GM18498 (cell line): ENCODE measurements at regions not wholly inside any gene's neighbourhood (a gene's known extent, or its start where the extent isn't known, plus 50 kb on each side); places are given as distances from the start of the nearest gene placed in this dataset.
"Not testable (repeated sequence)": the region's sequence is repeated elsewhere in the genome, so short reads cannot be mapped to it uniquely, and the experiment has no call there.

Experiments used
- ATAC-seq: cut with Tn5 transposase; IDR thresholded peaks from one replicate; pipeline ENCODE4 v1.9.1; 2021; ENCODE audit warnings: mild to moderate bottlenecking, moderate library complexity; ENCODE audit not compliant: unreplicated experiment

DNA sequence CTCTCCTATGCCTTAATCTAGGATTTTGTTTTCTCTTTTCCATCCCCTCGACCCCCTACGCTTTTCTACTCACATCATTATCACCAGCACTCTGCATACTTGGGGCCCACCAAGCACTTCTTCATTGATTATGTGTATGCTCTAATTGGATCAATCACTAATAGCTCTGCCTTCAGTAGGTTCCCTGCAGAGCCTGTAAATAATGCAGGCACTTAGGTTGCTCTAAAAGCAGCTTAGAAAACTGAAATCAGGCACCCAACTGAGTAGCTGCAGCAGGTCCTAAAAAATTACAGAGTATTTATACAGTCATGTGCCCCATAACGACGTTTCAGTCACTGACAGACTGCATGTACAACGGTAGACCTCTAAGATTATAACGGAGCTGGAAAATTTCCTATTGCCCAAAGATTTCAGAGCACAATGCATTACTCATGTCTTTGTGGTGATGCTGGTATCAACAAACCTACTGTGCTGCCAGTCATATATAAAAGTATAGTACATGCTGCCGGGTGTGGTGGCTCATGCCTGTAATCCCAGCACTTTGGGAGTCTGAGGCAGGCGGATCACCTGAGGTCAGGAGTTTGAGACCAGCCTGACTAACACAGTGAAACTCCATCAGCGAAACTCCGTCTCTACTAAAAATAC lies 280.4 kb downstream of the HS3ST3B1 start:
- no peak for ATAC-seq

DNA sequence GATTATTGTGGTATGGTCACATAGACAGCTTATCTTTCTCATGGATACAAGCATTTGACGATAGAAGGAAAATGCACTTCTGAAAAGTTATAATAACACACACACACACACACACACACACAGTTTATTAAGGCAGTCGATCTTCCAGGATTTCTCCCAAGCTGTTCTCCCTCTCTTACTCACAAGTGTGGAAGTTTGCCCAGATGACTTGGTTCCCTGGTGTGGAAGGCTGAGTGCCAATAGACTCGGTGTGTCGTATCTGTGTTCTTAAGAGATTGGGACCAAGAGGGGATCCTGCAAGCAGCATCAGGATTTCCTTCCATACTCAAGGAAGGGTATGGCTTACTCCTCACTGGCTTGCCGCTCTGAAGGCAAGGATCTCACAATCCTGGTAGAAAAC lies 279.6 kb downstream of the HS3ST3B1 start:
- no peak for ATAC-seq

DNA sequence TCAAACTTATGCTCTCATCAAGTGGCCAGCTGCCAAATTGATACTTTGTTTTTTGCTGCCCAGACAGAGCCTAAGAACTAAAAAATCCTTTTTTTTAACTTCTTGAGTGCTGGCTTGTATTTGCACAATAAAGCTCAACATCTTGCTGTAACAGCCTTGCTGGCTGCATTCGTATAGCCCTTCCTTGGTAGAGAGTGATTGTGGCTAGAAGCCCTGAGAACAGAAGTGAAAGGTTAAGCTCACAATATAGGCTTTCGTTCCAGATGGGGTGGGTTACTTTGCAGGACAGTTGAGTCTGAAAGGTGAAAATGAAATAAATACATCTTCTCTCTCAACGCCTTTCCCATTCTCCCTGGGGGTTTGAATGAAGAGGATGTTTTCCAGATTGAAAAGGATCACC lies 278.8 kb downstream of the HS3ST3B1 start:
- no peak for ATAC-seq

DNA sequence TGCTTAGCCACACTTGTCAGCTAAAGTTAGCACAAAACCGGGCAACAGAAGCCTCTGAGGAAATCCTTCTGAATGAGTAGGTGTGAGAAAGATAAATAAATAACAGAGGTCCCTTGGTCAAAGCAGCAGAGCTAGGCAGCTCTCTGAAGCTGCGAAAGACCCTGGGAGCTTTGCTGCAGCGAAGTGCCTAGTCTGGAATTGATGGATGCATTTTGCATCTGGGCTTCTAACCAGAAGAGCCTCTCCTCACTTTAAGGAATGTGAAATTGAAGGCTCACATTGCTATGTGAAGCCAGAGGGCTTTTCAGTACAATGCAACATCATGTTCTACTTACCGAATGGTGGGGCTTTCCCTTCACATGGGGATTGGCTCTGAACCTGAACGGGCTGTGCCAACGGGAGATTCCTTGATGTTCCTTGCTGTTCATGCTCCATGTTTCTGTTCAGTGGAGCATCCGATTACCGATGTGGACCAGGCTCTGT lies 274.6 kb downstream of the HS3ST3B1 start:
- no peak for ATAC-seq

DNA sequence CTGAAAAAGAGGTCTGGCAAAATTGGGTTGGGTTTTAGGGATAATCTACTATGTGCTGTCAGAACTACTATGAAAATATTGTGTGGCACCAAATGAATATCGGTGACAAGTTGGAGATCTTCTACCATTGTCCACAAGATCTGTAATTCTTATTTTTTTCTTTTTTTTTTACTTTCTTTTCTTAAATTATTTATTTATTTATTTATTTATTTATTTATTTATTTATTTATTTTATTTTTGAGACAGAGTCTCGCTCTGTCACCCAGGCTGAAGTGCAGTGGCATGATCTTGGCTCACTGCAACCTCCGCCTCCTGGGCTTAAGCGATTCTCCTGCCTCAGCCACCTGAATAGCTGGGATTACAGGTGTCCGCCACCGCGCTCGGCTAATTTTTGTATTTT lies 259.4 kb downstream of the HS3ST3B1 start:
- ATAC-seq, result not testable (repeated sequence)

DNA sequence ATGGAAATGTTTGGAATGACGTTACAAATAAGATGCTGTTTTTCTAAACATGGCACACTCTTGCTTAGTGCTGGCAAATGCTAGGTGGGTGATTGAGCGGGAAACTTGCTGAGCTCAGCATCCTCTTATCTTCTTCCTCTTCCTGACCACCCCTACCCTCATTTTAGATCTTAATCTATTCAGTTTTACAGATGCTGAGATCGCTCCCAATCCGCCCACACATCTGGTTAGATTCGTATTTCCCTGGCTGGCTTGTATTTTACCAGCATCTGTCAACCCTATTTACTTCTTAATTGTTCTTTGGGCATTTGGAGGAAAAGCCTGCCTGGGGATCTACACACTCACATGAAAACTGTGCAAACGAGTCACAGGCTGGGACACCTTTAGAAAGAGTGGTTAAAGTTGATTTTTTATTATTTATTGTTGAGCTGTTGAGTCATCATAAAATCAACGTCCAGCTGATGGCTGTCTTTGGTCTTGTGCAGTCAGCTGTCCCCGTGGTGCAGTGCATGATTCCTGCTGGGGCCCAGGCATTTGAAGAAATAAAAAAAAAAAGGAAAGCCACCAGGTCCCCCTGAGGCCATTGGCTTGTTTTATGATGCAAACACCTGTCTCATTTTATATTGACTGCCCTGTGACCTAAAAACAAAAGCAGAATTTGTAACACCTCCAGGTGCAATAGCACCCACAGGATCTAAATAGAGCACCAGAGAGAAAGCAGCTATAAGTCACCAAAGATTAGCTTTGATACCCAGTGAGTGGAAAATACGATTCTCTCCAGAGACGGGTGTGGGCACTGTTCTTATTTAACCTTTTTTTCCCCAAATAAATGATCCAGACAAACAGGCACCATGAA lies 258.6 kb downstream of the HS3ST3B1 start:
- no peak for ATAC-seq

DNA sequence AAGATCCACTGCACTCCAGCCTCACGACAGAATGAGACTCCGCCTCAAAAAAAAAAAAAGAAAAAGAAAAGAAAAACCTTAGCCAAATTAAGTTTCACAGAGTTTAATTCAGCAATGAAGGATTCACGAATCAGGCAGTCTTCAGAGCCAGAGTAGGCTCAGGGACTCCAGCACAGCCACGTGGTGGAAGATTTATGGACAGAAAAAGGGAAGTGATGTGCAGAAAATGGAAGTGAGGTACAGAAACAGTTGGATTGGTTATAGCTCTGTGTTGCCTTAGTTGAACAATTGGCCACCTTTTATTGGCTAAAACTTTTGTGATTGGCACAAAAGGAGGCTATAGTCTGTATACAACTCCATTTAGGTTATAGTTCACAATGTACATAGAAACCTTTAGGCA lies 256.6 kb downstream of the HS3ST3B1 start:
- no peak for ATAC-seq

DNA sequence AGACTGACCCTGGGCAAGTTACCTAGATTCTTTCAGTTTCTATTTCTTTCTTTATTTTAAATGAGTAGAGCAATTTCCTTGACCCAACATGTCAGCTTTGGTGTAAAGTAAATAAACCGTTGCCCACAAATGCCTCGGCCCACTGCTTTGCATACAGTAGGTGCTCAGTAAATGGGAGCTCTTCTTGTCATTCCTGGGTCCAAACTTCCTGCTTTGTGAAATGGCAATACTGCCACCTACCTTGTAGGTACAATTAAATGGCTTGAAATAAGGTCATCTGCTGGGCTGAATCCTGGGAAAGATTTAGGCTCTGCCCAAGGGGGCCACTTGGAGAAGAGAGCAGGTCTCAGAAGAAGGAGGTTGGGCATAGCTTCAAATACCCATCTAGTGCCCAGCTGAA lies 253.0 kb downstream of the HS3ST3B1 start:
- no peak for ATAC-seq

DNA sequence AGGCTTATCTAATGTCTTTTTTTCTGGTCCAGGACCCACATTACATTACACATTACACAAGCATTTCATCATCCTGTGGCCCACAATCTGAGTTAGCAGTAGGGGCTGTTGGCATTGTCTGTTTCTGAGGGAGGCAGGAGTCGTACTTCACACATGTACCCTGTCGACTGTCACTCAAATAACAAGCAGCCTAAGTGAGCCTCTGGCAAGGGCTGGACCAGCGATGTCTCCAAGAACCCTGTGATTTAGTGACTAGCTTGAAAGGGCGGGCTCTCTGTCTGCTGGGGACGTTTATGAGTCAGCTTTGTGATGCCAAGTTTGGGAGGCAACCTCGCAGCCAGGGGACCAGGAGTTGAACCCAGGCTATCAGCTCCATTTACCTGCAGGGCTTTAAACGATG lies 251.4 kb downstream of the HS3ST3B1 start:
- no peak for ATAC-seq

DNA sequence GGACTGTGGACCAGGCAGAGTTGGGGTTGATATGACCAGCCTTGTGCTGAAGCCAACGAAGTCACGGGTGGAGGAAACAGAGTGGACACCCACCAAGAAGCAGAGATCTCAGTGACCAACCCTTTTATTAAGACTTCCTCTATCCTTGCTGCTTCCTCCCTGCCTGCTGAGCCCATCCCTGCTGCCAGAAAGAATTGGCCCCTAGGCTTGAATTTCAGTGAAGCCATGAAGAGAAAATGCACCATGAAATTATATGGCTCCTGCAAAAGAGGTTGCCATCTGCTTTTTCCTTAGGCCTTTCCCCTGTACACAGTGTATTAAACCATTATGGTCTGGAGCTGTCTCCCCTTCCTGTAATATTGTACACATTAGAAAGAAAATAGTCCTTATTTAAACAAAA lies 246.7 kb downstream of the HS3ST3B1 start:
- no peak for ATAC-seq

DNA sequence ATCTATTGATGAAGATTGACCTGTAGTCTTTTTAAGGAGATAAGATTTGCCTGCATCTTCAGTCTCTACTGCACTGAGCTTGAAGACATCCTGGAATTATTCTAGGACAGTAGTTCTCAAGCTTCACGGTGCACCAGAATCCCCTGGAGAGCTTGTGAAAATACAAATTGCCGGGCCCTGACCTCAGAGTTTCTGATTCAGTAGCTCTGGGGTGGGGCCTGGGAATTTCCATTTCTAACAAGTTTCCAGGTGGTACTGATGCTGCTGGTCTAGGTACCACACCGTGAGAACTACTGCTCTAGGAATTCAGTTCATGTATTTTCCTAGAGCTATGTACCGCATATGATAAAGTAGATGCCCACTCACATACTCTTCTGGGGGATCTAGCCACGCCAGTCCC lies 246.1 kb downstream of the HS3ST3B1 start:
- ATAC-seq, result no peak

DNA sequence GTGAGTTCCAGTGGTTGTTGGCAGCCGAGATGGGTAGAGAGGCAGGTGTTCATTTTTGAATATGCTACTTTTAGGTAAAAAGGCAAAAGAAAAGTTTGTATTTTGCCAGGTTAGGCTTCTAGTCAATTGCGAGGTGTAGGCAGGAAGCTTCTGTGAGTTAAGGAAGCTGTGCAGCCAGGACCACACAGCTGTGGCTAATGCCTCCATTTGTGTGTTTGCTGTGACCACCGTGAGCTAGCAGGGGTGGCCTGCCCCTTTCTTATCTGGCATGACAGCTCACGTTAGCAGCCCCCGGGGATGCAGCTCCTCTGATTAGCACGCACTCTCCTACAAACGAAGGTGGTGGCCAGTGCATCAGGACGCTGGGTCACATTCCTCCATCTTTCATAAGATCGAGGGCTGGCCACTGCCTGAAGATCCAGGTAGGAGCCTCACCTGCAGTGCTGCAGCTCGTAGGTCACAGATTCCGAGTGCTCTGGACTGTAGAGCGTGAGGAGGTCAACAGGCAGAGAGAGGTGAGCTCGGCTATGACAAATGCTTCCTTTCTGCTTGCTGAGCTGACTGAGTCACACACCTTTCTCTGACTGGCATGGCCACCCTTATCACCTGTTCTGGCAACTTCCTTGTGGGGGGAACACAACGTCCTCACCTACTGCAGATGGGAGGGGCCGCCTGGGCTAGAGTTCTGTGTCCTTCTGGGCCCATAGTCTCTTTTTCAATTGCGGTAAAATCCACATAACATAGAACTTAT lies 244.4 kb downstream of the HS3ST3B1 start:
- ATAC-seq, result no peak

DNA sequence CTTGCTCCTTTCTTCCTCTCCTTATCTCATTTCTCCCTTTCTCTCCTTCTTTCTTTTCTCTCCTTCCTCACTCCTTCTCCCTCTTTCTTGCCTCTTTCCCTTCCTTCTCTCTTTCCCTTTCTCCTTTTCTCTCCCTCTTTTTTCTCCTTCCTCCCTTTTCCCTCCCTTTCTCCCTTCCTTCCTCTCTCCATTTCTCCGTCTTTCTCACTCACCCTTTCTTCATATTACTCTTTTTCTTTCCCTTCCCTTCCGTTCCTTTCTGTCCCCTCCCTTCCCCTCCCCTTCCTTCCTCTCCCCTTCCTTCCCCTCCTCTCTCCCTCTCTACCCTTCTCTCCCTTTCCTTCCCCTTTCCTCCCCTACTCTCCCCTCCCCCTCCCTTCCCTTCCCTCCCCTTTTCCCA lies 240.8 kb downstream of the HS3ST3B1 start:
- no peak for ATAC-seq

DNA sequence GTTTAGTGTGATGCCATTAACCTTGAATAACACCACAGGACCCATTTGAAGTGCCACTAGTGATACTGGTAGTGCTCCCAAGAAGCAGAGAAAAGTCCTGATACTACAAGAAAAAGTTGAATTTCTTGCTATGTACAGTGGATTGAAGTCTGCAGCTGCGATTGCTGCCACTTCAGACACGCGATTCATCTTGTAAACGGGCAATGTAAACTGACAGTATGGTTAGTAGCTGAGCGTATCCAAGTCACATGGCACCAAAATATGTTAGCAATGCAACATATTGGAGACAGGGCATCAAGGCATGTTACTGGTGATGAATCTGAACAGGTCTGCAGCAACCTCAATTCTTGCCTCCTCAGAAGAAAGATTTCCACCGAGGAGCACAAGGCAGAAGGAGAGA lies 238.9 kb downstream of the HS3ST3B1 start:
- ATAC-seq, result no peak

DNA sequence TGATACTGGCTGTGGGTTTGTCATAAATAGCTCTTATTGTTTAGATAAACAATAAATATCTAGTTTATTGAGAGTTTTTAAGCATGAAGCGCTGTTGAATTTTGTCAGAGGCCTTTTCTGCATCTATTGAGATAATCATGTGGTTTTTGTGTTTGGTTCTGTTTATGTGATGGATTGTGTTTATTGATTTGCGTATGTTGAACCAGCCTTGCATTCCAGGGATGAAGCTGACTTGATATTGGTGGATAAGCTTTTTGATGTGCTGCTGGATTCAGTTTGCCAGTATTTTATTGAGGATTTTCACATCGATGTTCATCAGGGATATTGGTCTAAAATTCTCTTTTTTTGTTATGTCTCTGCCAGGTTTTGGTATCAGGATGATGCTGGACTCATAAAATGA lies 231.4 kb downstream of the HS3ST3B1 start:
- ATAC-seq, result not testable (repeated sequence)

DNA sequence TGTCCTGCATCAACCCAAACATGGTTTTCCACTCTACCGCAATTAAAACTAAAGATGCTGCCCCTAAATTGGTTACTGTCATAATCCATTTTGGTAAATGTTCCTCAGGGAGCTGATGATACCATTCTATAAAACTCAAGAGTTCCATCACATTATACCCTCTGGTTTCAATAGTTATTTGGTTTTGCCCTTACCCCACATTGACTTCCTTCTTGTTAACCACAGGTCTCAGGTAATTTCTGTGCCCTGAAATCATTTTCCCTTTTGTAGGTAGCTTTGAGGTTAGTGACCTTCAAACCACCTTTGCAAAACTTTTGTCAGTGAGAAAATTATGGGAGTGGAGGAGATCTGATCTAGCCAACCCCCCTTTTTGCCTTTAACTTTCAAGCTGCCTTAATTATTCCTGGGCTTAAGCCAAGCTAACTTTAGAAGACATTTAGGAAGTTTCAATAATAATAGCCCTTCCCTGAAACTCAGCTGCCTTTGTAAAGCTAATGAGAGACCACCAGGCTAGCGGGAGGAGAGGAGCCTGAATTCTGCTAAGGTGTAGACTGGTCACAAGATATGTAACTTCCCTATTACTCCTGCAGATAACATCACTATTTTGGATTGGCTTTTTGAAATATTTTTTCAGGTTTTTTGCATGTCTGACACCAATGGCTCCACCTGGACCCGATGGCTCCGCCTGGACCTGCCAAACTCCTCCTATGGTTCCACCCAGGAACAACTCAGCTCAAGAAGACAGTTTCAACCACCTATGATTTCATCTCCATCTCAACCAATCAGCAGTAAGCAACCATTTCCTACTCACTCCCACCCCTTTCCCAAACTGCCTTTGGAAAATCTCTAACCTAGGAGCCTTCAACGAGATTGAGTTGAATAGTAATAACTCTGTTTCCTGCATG lies 224.9 kb downstream of the HS3ST3B1 start:
- no peak for ATAC-seq

DNA sequence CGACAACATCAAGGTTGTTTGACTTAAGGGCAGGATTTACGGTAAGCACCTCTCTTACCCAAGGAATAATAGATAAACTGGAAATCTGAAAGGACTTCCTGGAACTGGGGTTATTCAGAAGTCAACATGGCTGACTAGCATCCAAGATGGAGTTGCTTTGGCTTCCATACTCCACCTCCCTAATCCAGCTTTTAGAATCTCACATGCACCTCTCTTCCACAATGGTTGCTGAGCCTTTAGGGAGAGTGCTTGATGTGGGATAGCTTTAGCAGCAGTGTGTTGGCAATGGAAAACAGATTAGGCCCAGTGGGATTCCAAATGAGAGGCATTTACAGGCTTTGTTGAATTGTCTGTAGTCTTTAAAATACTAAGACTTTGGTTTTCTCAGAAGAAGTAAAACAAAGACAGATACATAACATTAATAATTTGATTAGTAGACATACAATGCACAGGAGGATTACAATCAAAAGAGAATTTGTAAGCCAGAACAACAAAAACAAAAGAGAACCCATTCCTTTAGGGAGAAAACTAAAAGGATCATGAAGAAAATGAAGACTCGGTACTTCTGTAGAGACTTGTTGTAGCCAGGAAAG lies 222.0 kb downstream of the HS3ST3B1 start:
- ATAC-seq, result no peak

DNA sequence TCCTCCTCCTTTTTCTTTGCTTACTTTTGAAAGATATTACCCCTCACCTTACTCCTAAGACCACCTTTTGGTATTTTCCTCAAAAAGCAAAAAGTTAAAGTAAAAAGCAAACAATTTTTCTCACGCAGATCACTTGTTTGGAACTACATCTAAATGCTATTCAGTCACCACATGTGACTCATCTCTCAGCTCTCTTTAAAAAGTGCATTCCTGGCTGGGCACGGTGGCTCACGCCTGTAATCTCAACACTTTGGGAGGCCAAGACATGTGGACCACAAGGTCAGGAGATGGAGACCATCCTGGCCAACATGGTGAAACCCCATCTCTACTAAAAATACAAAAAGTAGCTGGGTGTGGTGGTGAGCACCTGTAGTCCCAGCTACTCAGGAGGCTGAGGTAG lies 218.0 kb downstream of the HS3ST3B1 start:
- not testable (repeated sequence) for ATAC-seq

DNA sequence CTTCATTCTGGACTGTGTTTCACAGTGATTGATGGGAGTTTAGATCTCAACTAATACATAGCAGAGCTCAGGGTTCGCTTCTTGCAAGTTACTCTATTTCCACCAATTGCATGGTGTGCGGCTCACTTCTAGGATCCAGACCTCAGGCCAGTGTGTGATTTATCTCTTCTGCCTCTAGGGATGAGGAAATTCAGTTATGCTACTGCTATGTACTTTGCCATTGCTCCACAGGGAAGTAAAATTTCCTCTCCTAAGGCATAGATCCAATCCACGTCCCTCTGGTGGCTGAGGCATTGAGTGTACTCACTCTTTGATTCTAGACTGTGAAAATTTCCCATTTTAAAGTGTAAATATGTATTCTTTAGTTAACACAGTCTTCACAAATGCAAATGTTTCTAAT lies 214.1 kb downstream of the HS3ST3B1 start:
- no peak for ATAC-seq

DNA sequence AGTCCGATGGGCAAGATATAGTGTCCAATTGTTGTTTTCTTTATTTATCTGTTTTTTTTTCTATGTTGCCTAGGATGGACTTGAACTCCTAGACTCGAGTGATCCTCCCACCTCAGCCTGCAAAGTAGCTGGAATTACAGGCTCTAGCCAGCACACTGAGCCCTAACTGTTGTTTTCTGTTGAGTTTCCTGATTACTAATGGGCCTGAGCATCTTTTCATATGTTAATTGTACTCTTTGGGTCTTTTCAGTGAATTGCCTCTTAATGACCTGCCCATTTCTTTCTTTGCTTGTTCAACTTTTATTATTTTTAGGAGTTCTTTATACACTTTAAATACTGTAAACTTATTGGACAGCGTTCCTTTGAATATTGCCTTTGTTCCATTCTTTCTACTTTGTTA lies 213.0 kb downstream of the HS3ST3B1 start:
- no peak for ATAC-seq
